HCT116 (cell line): ENCODE measurements at regions not wholly inside any gene's neighbourhood (a gene's known extent, or its start where the extent isn't known, plus 50 kb on each side); places are given as distances from the start of the nearest gene placed in this dataset.

Experiments
- ATAC-seq: fragments of 200-7000 bp; cut with Tn5 transposase; 2 replicates; pipeline ENCODE4 v1.9.1; 2020; ENCODE audit warnings: mild to moderate bottlenecking, moderate library complexity
- BruUV-seq: library from RNA; stranded (reverse); fragments of 400-500 nt; replicated peaks from 2 replicates; lab custom pipeline; 2021; lab: Mats Ljungman, UMichigan
- CTCF ChIA-PET: fragments of 300-600 bp; sonication (Branson Sonifier 250); formaldehyde crosslinking; loops from one replicate; lab custom pipeline; 2021; ENCODE audit warnings: antibody characterized with exemption; lab: Charles Lee
- POLR2A ChIA-PET: fragments of 300-600, 350-600 bp; sonication (Branson Sonifier 250); formaldehyde crosslinking; loops from one replicate; lab custom pipeline; 2021; ENCODE audit warnings: antibody characterized with exemption; lab: Charles Lee
- RAD21 ChIA-PET, 2 experiments: fragments of 300-600 bp; sonication (Branson Sonifier 250); formaldehyde crosslinking; loops; one replicate each; lab custom pipeline; 2023; ENCODE audit warnings: low total read pairs in 2 of 2; ENCODE audit not compliant: uncharacterized antibody in 2 of 2, unreplicated experiment in 2 of 2, low non-redundant PET in 1 of 2; lab: Charles Lee
- DNase-seq: peaks from one replicate; pipeline ENCODE4 v3.0.0-alpha.2; 2010; ENCODE audit warnings: low read depth, low spot score
- H2AFZ ChIP-seq: fragments of 200-600 bp; shearing (Covaris generic), sonication (generic); 2 replicates; pipeline ENCODE4 v1.6.1; 2017; ENCODE audit warnings: low read depth, mixed run types, mixed read lengths, antibody characterized with exemption, low read length; ENCODE audit not compliant: poor library complexity, severe bottlenecking
- H3K27ac ChIP-seq: 2 replicates; pipeline ENCODE4 v1.5.1; 2012; ENCODE audit warnings: low read depth, low read length
- H3K27me3 ChIP-seq: fragments of 200-600 bp; sonication (generic); 2 replicates; pipeline ENCODE4 v1.6.1; 2016; ENCODE audit warnings: mixed run types, low read length, mixed read lengths; ENCODE audit not compliant: insufficient read depth
- H3K36me3 ChIP-seq, 2 experiments: fragments of 200-500 bp in 1 of 2; fragments of 200-600 bp in 1 of 2; sonication (Bioruptor generic) in 1 of 2; sonication (generic) in 1 of 2; 2 replicates each; pipeline versions ENCODE4 v1.5.1 to v1.6.1; 2014 to 2016; ENCODE audit warnings: low read length in 2 of 2, inconsistent platforms in 1 of 2, mixed read lengths in 1 of 2, mixed run types in 1 of 2; ENCODE audit not compliant: insufficient read depth in 2 of 2, control insufficient read depth in 1 of 2
- H3K4me1 ChIP-seq, 2 experiments: fragments of 200-600 bp in 1 of 2; sonication (generic) in 1 of 2; 2 replicates each; pipeline versions ENCODE4 v1.5.1 to v1.6.1; 2012 to 2017; ENCODE audit warnings: low read length in 2 of 2, inconsistent platforms in 1 of 2, mild to moderate bottlenecking in 1 of 2, mixed read lengths in 1 of 2, mixed run types in 1 of 2, moderate library complexity in 1 of 2; ENCODE audit not compliant: insufficient read depth in 2 of 2, control insufficient read depth in 1 of 2
- H3K4me2 ChIP-seq: fragments of 200-600 bp; sonication (generic); 2 replicates; pipeline ENCODE4 v1.6.1; 2017; ENCODE audit warnings: mixed run types, low read length, mixed read lengths
- H3K4me3 ChIP-seq, 2 experiments: fragments of 200-600 bp in 1 of 2; sonication (generic) in 1 of 2; replicated peaks in 1 of 2; 2 replicates each; pipeline ENCODE4 v1.5.1; 2011 to 2016; ENCODE audit warnings: low read length in 2 of 2, control low read depth in 1 of 2, low read depth in 1 of 2, mild to moderate bottlenecking in 1 of 2, mixed read lengths in 1 of 2, mixed run types in 1 of 2
- H3K79me2 ChIP-seq: fragments of 200-600 bp; sonication (generic); 2 replicates; pipeline ENCODE4 v1.6.1; 2017; ENCODE audit warnings: mild to moderate bottlenecking, mixed run types, low read length, moderate library complexity, mixed read lengths; ENCODE audit not compliant: insufficient read depth
- H3K9ac ChIP-seq: fragments of 200-600 bp; sonication (generic); 2 replicates; pipeline ENCODE4 v1.6.1; 2016; ENCODE audit warnings: low read length, mixed read lengths
- H3K9me2 ChIP-seq: fragments of 200-600 bp; sonication (generic), shearing (Covaris generic); 2 replicates; pipeline ENCODE4 v1.6.1; 2017; ENCODE audit warnings: mixed run types, mild to moderate bottlenecking, moderate library complexity; ENCODE audit not compliant: insufficient read depth
- H3K9me3 ChIP-seq, 2 experiments: fragments of 200-500 bp in 1 of 2; fragments of 200-600 bp in 1 of 2; sonication (Bioruptor generic) in 1 of 2; sonication (generic) in 1 of 2; 2 replicates each; pipeline ENCODE4 v1.6.1; 2014 to 2017; ENCODE audit warnings: low read length in 2 of 2, mixed read lengths in 2 of 2, inconsistent platforms in 1 of 2, low read depth in 1 of 2, mild to moderate bottlenecking in 1 of 2, mixed run types in 1 of 2, moderate library complexity in 1 of 2; ENCODE audit not compliant: control insufficient read depth in 1 of 2, insufficient read depth in 1 of 2
- H4K20me1 ChIP-seq: fragments of 200-600 bp; sonication (generic), shearing (Covaris generic); 2 replicates; pipeline ENCODE4 v1.6.1; 2017; ENCODE audit warnings: mixed run types, mild to moderate bottlenecking, moderate library complexity; ENCODE audit not compliant: insufficient read depth
- CEBPB ChIP-seq: IDR thresholded peaks from 2 replicates; pipeline ENCODE4 v1.6.1; 2012; ENCODE audit warnings: low read depth
- CTCF ChIP-seq, 3 experiments: fragments of 200-600 bp in 1 of 3; sonication (generic) in 1 of 3; IDR thresholded peaks in 2 of 3; conservative IDR thresholded peaks in 1 of 3; 2 replicates each; pipeline ENCODE4 v1.5.1; 2012 to 2017; ENCODE audit warnings: low read depth in 2 of 3, low read length in 2 of 3, antibody characterized with exemption in 1 of 3, borderline replicate concordance in 1 of 3, control low read depth in 1 of 3, mild to moderate bottlenecking in 1 of 3, mixed read lengths in 1 of 3, mixed run types in 1 of 3, moderate library complexity in 1 of 3; ENCODE audit not compliant: insufficient read depth in 1 of 3
- EGR1 ChIP-seq: IDR thresholded peaks from 2 replicates; pipeline ENCODE4 v1.6.1; 2012; ENCODE audit warnings: low read depth
- EZH2 ChIP-seq: fragments of 200-600 bp; sonication (generic); IDR thresholded peaks from 2 replicates; pipeline ENCODE4 v1.6.1; 2017; ENCODE audit warnings: antibody characterized with exemption, mixed run types
- EZH2phosphoT487 ChIP-seq: fragments of 200-600 bp; IDR thresholded peaks from 2 replicates; pipeline ENCODE4 v1.6.1; 2018; ENCODE audit warnings: antibody characterized with exemption, borderline replicate concordance
- JUND ChIP-seq: IDR thresholded peaks from 2 replicates; pipeline ENCODE4 v1.6.1; 2012
- MAX ChIP-seq: IDR thresholded peaks from 2 replicates; pipeline ENCODE4 v1.6.1; 2012
- POLR2A ChIP-seq: IDR thresholded peaks from 2 replicates; pipeline ENCODE4 v1.7.0; 2011; ENCODE audit warnings: borderline replicate concordance; ENCODE audit not compliant: insufficient read depth, insufficient read length; ENCODE audit errors: extremely low read depth
- RAD21 ChIP-seq: IDR thresholded peaks from 2 replicates; pipeline ENCODE4 v1.6.1; 2012; ENCODE audit warnings: low read depth, mild to moderate bottlenecking
- REST ChIP-seq: IDR thresholded peaks from 2 replicates; pipeline ENCODE4 v1.6.1; 2012; ENCODE audit warnings: low read depth
- TCF7L2 ChIP-seq: IDR thresholded peaks from 2 replicates; pipeline ENCODE4 v1.7.0; 2011; ENCODE audit warnings: borderline replicate concordance, inconsistent platforms; ENCODE audit not compliant: insufficient read depth, insufficient read length; ENCODE audit errors: extremely low read depth
- YY1 ChIP-seq: IDR thresholded peaks from 2 replicates; pipeline ENCODE4 v1.6.1; 2011; ENCODE audit warnings: low read length, low read depth, moderate library complexity, mild to moderate bottlenecking; ENCODE audit not compliant: insufficient replicate concordance; ENCODE audit errors: extremely low read depth
- ZBTB33 ChIP-seq: IDR thresholded peaks from 2 replicates; pipeline ENCODE4 v1.6.1; 2011; ENCODE audit warnings: mild to moderate bottlenecking, low read length, moderate library complexity; ENCODE audit not compliant: insufficient replicate concordance; ENCODE audit errors: extremely low read depth
- ZFX ChIP-seq: fragments of 450-650 bp; IDR thresholded peaks from 2 replicates; pipeline ENCODE4 v1.6.1; 2017
- ZNF274 ChIP-seq: fragments of 200-500 bp; sonication (Bioruptor generic); IDR thresholded peaks from 2 replicates; pipeline ENCODE4 v1.6.1; 2014; ENCODE audit warnings: mild to moderate bottlenecking, low read depth, low read length, inconsistent platforms
- intact Hi-C: fragments of 100-400 bp; cut with micrococcal nuclease; formaldehyde crosslinking; loops from 2 replicates; pipeline ENCODE4 v1.10.0; 2022

- TF ChIP-seq ZBTB33: no peak
- TF ChIP-seq, all 23 proteins: peak for 0
These were observed 114.6 kb upstream of the MEOX2 start (continued) for GRCh38 chr7:15801041-15801440.

GRCh38 chr7:15798081-15798480 is 111.6 kb upstream of the MEOX2 start:
- H3K9me3 ChIP-seq: no peaks in the 10 kb centered on the region
- POLR2A ChIA-PET: no interaction called here
- H2AFZ ChIP-seq: no peak overlapping the region
- intact Hi-C loops: no loop called here
- DNase-seq (no peak), ATAC-seq (no peak)
- no peak overlapping the region for H3K9ac ChIP-seq
- no peaks in the 10 kb centered on the region for H3K9me2 ChIP-seq
- no peaks in the 10 kb centered on the region for H3K79me2 ChIP-seq
- no peaks in the 10 kb centered on the region for H3K36me3 ChIP-seq
- H3K27ac ChIP-seq: no peak overlapping the region
- BruUV-seq: no TSS peak
- H4K20me1 ChIP-seq: no peaks in the 10 kb centered on the region
- no peaks in the 10 kb centered on the region for H3K27me3 ChIP-seq
- no peak overlapping the region for H3K4me3 ChIP-seq
- CTCF ChIA-PET: no interaction called here
- RAD21 ChIA-PET: no interaction called here
- no peak overlapping the region for H3K4me2 ChIP-seq
- H3K4me1 ChIP-seq: no peaks in the 10 kb centered on the region
- no peak for TF ChIP-seq CEBPB
- no peak for TF ChIP-seq EZH2phosphoT487
- TF ChIP-seq ZBTB33: no peak
- TF ChIP-seq POLR2A: no peak
- TF ChIP-seq ZFX: no peak
- TF ChIP-seq TCF7L2: no peak
- no peak for TF ChIP-seq REST
- no peak for TF ChIP-seq CTCF (IDR thresholded peaks at IDR 0.05 in 2 of 3, conservative IDR thresholded peaks at IDR 0.05 in 1 of 3; ENCODE audit: borderline replicate concordance in 1 of 3, insufficient read depth in 1 of 3, low read depth in 2 of 3, low read length in 2 of 3)
- TF ChIP-seq MAX: no peak
- TF ChIP-seq ZNF274: no peak
- TF ChIP-seq RAD21: no peak
- TF ChIP-seq EZH2: no peak
- no peak for TF ChIP-seq JUND
- TF ChIP-seq EGR1: no peak
- no peak for TF ChIP-seq YY1
